ENCODE measurements at regions not wholly inside any gene's neighbourhood (a gene's known extent, or its start where the extent isn't known, plus 50 kb on each side); places are given as distances from the start of the nearest gene placed in this dataset.

DNA sequence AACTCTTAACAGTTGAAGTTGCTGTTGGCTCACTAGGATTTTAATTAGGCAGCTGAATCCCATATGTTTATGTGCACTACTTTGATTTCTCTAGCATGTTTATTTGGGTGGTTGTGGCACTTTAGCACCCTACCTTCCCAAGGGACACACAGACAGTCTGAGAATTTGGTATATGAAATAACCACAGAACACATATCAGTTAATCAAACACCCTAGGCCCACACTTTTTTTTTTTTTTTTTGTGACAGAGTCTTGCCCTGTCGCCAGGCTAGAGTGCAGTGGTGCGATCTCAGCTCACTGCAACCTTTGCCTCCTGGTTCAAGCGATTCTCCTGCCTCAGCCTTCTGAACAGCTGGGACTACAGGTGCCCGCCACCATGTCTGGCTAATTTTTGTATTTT lies 130.5 kb downstream of the DCK start:
- TF ChIP-seq CTCF (IDR thresholded peaks at IDR 0.05; ENCODE audit: low read depth, low read length) (no peak), EZH2phosphoT487 (IDR thresholded peaks at IDR 0.05; ENCODE audit: low read depth) (no peak)

Measured in OCI-LY3 (cell line).